Left lung (tissue), 4 donors: ENCODE measurements at regions not wholly inside any gene's neighbourhood (a gene's known extent, or its start where the extent isn't known, plus 50 kb on each side); places are given as distances from the start of the nearest gene placed in this dataset.
A peak's percentile ranks its signal among the peaks of the same experiment; 100 is the strongest.

Experiments used
- ATAC-seq: fragments of 200-7000 bp; cut with Tn5 transposase; one replicate; pipeline ENCODE4 v1.9.1; 2020; ENCODE audit warnings: moderate library complexity
- DNase-seq, 4 donors: peaks; one replicate each; pipeline ENCODE4 v3.0.0-alpha.2; 2013 to 2020
- H3K27ac ChIP-seq, 2 donors: fragments of 200-600 bp; sonication (generic) in 1 of 2; one replicate each; pipeline versions ENCODE4 v1.5.0 to v1.8.0; 2020 to 2021
- H3K27me3 ChIP-seq, 2 donors: fragments of 200-600 bp; sonication (generic) in 1 of 2; one replicate each; pipeline versions ENCODE4 v1.5.0 to v1.8.0; 2020 to 2021
- H3K36me3 ChIP-seq, 2 donors: fragments of 200-600 bp; sonication (generic) in 1 of 2; one replicate each; pipeline versions ENCODE4 v1.5.0 to v1.8.0; 2020 to 2021
- H3K4me1 ChIP-seq, 2 donors: fragments of 200-600 bp; one replicate each; pipeline ENCODE4 v1.8.0; 2021
- H3K4me3 ChIP-seq, 2 donors: fragments of 200-600 bp; sonication (generic) in 1 of 2; one replicate each; pipeline versions ENCODE4 v1.5.0 to v1.8.0; 2020 to 2021; ENCODE audit warnings: mild to moderate bottlenecking in 1 of 2
- H3K9me3 ChIP-seq, 2 donors: fragments of 200-600 bp; sonication (generic) in 1 of 2; one replicate each; pipeline versions ENCODE4 v1.5.0 to v1.8.0; 2020 to 2021
- intact Hi-C, 2 donors: fragments of 100-400 bp; cut with DNase I; formaldehyde crosslinking; loops; one replicate each; pipeline versions ENCODE4 v1.11.2 to v1.14.2; 2022
- TF ChIP-seq, protein P1 (sequence below), 2 donors: fragments of 200-600 bp; sonication (generic) in 1 of 2; IDR thresholded peaks; one replicate each; pipeline versions ENCODE4 v1.5.0 to v1.8.0; 2021; ENCODE audit warnings: antibody characterized with exemption in 2 of 2
- donor health status: DM: no; HTN: yes; CAD: no.
- donor health status: DM: no; HTN: no; CAD: no.

DNA sequence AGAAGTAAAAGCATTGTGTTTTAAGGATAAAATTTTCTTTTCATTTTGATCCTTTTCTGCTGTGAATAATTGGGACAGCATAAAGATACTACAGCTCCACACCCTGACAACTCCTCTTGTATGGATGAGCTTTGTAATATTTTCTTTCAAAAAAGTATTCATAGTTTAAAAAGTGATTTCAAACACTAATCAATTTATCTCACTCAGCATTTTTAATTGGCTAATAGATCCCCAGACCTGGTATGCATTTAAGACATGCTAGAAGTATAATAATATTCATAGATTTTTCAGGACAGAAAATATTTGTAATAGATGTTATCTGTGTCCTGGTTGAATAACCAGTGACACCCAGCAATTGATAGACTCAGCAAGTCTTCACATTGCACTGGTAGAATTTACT is 510.7 kb downstream of the RIT2 start:
- TF ChIP-seq, protein P1, sequence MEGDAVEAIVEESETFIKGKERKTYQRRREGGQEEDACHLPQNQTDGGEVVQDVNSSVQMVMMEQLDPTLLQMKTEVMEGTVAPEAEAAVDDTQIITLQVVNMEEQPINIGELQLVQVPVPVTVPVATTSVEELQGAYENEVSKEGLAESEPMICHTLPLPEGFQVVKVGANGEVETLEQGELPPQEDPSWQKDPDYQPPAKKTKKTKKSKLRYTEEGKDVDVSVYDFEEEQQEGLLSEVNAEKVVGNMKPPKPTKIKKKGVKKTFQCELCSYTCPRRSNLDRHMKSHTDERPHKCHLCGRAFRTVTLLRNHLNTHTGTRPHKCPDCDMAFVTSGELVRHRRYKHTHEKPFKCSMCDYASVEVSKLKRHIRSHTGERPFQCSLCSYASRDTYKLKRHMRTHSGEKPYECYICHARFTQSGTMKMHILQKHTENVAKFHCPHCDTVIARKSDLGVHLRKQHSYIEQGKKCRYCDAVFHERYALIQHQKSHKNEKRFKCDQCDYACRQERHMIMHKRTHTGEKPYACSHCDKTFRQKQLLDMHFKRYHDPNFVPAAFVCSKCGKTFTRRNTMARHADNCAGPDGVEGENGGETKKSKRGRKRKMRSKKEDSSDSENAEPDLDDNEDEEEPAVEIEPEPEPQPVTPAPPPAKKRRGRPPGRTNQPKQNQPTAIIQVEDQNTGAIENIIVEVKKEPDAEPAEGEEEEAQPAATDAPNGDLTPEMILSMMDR (IDR thresholded peaks at IDR 0.05): no peak
- Histone ChIP-seq H3K4me1 (no peaks in the 10 kb centered on the region), H3K4me3 (no peak overlapping the region), H3K27me3 (no peaks in the 10 kb centered on the region), H3K27ac (no peak overlapping the region), H3K36me3 (no peaks in the 10 kb centered on the region), H3K9me3 (no peaks in the 10 kb centered on the region)
- no peak for DNase-seq
- ATAC-seq: no peak
- intact Hi-C loops: no loop called here

DNA sequence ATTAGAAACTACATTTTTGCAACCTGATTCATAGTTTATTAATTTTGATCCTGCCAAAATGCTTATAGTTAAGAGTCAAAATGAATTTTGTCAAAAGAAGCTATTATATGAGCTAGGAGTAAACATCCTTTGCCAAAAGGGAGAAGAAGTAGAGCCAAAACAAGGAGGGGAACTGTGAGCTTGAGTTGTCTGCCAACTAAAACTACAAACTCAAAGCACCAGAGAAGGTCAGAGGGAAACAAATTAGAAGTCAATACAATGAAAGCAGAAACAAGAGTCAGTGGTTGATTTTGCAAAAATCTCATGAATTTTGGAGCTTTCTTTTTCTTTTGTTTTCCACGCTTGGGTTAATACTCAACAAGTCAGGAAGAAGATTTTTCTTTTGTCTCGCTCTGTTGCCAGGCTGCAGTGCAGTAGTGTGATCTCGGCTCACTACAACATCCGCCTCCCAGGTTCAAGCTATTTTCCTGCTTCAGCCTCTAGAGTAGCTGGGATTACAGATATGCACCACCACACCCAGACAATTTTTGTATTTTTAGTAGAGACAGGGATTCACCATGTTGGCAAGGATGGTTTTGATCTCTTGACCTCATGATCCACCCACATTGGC is 508.5 kb downstream of the RIT2 start:
- Histone ChIP-seq H3K4me3 (no peak overlapping the region), H3K9me3 (no peaks in the 10 kb centered on the region), H3K4me1 (no peaks in the 10 kb centered on the region), H3K36me3 (no peaks in the 10 kb centered on the region), H3K27ac (no peak overlapping the region), H3K27me3 (no peaks in the 10 kb centered on the region)
- ATAC-seq (no peak), DNase-seq (no peak)
- TF ChIP-seq, protein P1 (IDR thresholded peaks at IDR 0.05): no peak
- intact Hi-C loops: no loop called here

DNA sequence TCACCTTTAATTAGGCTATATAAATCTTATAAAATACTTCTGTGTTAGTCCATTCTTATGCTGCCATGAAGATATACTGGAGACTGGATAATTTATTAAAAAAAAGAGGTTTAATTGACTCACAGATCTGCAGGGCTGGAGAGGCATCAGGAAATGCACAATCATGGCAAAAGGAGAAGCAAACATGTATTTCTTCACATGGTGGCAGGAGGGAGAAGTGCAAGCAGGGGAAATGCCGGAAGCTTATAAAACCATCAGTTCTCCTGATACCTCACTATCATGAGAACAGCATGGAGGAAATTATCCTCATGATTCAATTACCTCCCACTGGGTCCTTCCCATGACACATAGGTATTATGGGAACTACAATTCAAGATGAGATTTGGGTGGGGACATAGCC is 504.4 kb downstream of the RIT2 start:
- TF ChIP-seq, protein P1 (IDR thresholded peaks at IDR 0.05): no peak
- ATAC-seq (no peak), DNase-seq (no peak)
- H3K27ac ChIP-seq: no peak overlapping the region
- no peaks in the 10 kb centered on the region for H3K36me3 ChIP-seq
- no peaks in the 10 kb centered on the region for H3K27me3 ChIP-seq
- no peaks in the 10 kb centered on the region for H3K4me1 ChIP-seq
- intact Hi-C loops: no loop called here
- no peak overlapping the region for H3K4me3 ChIP-seq
- H3K9me3 ChIP-seq: no peaks in the 10 kb centered on the region

DNA sequence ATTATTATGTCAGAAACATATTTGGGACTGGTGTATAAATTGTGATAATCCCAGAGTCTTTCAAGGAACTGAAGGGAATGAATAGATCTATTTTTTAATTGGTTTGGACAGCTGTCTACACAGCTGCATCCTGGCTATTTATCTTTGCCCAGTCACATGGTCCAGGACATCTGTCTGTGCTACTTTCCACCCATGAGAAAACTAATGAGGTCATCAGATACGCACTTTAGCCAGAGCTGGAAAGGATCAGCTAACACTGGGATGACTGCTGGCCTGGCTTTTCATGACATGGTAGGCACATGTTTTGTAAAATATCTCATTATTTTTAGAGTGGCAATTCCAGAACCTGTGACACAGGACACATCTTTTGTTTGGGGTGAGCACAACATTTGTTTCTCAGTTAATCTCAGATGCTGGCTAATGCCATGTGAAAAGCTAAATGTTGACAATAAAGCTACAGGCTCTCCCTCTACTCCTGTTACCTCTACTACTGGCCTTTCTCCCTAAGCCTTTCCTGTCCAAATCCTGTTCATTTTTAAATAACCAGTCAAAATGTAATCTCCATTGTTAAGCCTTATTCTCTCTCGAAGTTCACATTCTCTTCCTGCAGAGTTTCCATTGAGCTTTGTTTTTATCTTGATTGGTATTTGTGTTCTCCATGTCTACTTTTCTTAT is 500.7 kb downstream of the RIT2 start:
- ATAC-seq (no peak), DNase-seq (peak in 1 of 4 donors; percentile 11)
- Histone ChIP-seq H3K4me1 (no peaks in the 10 kb centered on the region), H3K27ac (no peak overlapping the region), H3K4me3 (no peak overlapping the region), H3K36me3 (no peaks in the 10 kb centered on the region), H3K27me3 (no peaks in the 10 kb centered on the region), H3K9me3 (no peaks in the 10 kb centered on the region)
- TF ChIP-seq, protein P1 (IDR thresholded peaks at IDR 0.05): no peak
- intact Hi-C loops: no loop called here

DNA sequence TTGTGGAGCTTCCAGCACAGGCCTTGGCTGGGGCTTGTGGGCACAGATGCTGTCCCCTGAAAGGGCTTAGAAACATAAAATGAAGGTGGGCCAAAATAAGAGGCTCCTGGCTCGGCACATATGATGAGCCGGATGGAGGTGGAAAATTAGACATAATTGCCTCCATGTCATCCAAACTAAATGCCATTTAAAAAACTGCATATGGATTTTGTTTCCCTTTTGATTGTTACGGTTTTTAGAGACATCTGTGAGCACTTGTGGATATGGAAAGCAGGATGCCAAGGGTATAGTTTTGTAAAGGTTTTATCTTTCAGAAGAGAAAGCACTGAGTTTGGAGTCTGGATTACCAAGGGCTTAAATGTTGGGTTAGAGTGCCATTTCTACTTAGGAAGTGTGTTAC is 498.3 kb downstream of the RIT2 start:
- no peaks in the 10 kb centered on the region for H3K9me3 ChIP-seq
- TF ChIP-seq, protein P1 (IDR thresholded peaks at IDR 0.05): no peak
- no peaks in the 10 kb centered on the region for H3K27me3 ChIP-seq
- ATAC-seq (no peak), DNase-seq (no peak)
- H3K27ac ChIP-seq: no peak overlapping the region
- intact Hi-C loops: no loop called here
- H3K4me1 ChIP-seq: no peaks in the 10 kb centered on the region
- no peak overlapping the region for H3K4me3 ChIP-seq
- no peaks in the 10 kb centered on the region for H3K36me3 ChIP-seq
